Skeletal muscle tissue (tissue), 3 donors: ENCODE measurements at regions not wholly inside any gene's neighbourhood (a gene's known extent, or its start where the extent isn't known, plus 50 kb on each side); places are given as distances from the start of the nearest gene placed in this dataset.
"Not testable (repeated sequence)": the region's sequence is repeated elsewhere in the genome, so short reads cannot be mapped to it uniquely, and the experiment has no call there.

ENCODE experiments used
- H3K27ac ChIP-seq: one replicate; pipeline ENCODE4 v1.7.0; 2013; ENCODE audit warnings: mild to moderate bottlenecking, low read depth, low read length, inconsistent platforms
- H3K27me3 ChIP-seq, 3 donors: one replicate each; pipeline ENCODE4 v1.7.0; 2013; ENCODE audit warnings: low read length in 3 of 3; ENCODE audit not compliant: control insufficient read depth in 3 of 3, insufficient read depth in 3 of 3
- H3K36me3 ChIP-seq, 3 donors: one replicate each; pipeline ENCODE4 v1.7.0; 2013; ENCODE audit warnings: low read length in 3 of 3; ENCODE audit not compliant: control insufficient read depth in 3 of 3, insufficient read depth in 3 of 3
- H3K4me1 ChIP-seq, 3 donors: one replicate each; pipeline ENCODE4 v1.7.0; 2013; ENCODE audit warnings: low read length in 3 of 3, mild to moderate bottlenecking in 3 of 3; ENCODE audit not compliant: control insufficient read depth in 3 of 3, insufficient read depth in 3 of 3
- H3K4me3 ChIP-seq, 3 donors: one replicate each; pipeline ENCODE4 v1.7.0; 2013; ENCODE audit warnings: low read length in 3 of 3
- H3K9ac ChIP-seq, 3 donors: one replicate each; pipeline ENCODE4 v1.7.0; 2013; ENCODE audit warnings: low read length in 3 of 3, mild to moderate bottlenecking in 3 of 3, moderate library complexity in 2 of 3, low read depth in 1 of 3
- H3K9me3 ChIP-seq, 3 donors: one replicate each; pipeline ENCODE4 v1.7.0; 2013; ENCODE audit warnings: low read length in 3 of 3; ENCODE audit not compliant: control insufficient read depth in 3 of 3
- donor health status: Osteomylitis.

DNA sequence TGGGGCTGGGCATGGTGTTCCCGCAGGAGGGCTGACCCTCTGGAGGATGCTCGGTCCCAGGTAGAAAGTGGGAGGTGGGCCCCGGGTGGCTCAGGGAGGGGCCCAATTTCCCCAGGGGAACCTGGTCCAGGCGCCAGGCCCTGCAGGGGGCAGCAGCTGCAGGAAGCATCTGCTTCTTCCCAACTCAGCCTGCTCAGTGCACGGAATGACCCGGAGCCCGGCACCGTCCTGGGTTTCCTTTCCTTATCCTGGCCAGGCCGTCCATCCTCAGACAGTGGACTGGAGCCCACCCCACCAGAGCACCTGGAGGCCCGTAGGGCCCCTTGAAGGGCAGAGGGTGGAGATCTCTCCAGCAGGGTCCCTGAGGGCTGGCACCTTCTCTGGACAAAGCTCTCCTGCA lies 111.0 kb downstream of the TMEM121 start:
- not testable (repeated sequence) for H3K36me3 ChIP-seq, H3K27ac ChIP-seq, H3K27me3 ChIP-seq

DNA sequence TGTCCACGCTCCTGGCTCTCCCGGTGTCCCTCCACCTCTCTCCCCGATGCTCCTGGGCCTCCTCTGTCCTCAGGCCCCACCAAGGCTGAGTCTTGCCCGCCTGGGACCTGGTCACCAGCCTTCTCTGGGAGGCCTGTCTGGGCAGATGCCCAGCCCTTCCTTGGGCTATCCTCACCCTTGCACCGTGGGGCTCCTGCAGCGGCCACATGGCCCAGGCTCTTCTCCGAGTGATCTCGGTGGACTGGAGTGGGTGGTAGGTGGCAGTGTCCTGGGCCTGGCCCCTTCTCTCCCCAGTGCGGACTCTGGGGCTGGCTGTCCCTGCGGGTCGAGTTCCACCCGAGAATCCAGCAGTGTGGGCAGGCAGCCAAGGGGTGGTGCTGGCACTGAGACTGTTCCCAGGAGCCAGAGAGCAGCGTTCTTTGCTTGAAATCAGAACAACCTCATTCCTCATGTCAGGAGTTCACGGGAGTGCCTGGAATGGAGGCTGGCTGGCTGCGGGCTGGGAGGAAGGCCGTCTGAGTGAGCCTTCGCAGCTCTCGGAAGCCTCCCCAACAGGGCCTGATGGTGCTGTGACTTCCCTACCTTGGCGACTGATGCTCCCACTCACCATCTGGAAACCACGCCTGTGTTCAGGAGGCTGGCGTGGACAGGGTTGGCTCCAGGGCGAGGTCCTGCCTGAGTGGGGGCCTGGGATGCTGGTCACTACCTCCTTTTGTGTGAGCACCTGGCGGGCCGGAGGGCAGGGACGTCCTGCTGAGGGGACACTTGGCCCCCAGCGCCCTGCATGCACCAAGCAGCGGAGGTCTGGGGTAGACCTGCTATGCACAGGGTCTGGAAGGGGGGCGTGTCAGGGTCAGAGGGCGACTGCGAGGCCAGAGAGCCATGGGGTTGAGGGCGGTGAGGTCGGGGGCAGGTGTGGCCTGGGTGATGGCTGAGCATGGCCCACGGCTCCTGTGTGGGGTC lies 113.9 kb downstream of the TMEM121 start:
- H3K27ac ChIP-seq, H3K36me3 ChIP-seq, H3K4me1 ChIP-seq, H3K4me3 ChIP-seq, H3K27me3 ChIP-seq, H3K9ac ChIP-seq, H3K9me3 ChIP-seq: not testable (repeated sequence)

More for the DNA sequence above, 111.0 kb downstream of the TMEM121 start:
- H3K4me3 ChIP-seq, H3K4me1 ChIP-seq, H3K9ac ChIP-seq, H3K9me3 ChIP-seq: not testable (repeated sequence)

DNA sequence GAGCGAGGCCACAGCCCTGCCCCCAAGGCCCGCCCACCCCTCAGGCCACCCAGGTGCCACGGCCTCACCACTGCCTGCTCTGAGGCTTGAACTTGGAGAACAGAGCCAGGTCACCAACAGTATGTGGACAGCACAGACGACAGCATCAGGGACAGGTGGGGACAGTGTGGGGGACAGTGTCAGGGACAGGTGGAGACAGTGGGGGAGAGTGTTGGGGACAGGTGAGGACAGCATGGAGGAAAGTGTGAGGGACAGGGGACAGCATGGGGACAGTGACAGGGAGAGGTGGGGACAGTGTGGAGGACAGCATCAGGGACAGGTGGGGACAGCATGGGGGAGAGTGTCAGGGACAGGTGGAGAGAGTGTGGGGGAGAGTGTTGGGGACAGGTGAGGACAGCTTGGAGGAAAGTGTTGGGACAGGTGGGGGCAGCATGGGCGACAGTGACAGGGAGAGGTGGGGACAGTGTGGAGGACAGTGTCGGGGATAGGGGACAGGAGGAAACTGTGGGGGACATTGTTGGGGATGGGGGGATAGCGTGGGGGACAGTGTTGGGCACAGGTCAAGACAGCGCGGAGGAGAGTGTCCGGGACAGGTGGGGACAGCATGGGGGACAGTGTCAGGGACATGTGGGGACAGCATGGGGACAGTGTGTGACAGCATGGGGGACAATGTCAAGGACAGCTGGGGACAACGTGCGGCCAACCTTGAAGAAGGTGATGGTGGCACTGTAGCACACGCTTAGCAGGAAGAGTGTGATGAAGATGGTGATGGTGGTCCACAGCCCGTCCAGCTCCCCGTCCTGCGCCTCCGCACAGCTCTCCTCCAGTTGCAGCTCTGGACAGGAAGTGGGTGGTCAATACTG lies 114.9 kb downstream of the TMEM121 start:
- Histone ChIP-seq H3K27ac (no peak overlapping the region), H3K9ac (no peak overlapping the region), H3K36me3 (no peaks in the 10 kb centered on the region), H3K4me1 (peaks cover 0 to 2% (median 0%) of the 10 kb centered on the region in 3 donors), H3K4me3 (no peak overlapping the region), H3K9me3 (no peaks in the 10 kb centered on the region), H3K27me3 (no peaks in the 10 kb centered on the region)

DNA sequence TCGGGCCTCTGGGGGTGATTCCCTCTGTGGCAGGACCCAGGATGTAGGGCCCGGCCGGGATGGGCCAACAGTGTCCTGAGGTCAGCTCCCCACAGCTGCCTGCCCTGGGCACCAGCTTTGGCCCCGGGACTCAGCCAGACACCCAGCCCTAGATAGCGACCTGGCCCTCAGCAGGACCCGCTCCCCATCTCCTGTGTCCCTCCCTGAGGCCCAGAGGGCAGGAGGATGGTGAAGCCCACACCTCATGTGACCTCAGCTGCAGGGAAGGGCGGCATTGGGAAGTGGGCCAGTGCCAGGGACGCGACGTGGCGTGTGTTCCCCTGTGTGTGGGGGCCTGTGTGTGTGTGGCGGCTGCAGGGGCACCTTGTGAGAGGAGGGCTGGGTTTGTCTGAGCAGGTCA lies 115.6 kb downstream of the TMEM121 start:
- not testable (repeated sequence) for H3K36me3 ChIP-seq, H3K9ac ChIP-seq, H3K27me3 ChIP-seq, H3K4me1 ChIP-seq, H3K4me3 ChIP-seq, H3K9me3 ChIP-seq, H3K27ac ChIP-seq

DNA sequence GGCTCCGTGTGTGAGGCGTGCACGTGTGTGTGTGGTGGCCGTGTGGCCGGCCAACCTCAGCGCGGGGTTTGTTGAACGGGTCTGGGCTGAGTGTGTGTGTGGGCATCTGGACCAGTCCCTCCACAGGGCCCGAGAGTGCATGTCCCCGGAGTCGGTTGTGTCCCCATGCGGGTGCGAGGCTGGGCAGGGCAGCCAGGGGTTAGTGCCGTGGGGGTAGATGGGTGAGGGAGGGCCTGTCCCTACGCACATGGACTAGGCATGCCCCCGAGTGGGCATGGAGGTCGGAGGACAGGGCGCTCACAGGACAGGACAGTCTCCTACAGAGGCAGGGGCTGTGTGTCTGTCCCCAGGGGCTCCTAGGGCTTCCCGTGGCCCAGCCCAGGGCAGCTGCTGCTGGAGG lies 116.1 kb downstream of the TMEM121 start:
- not testable (repeated sequence) for H3K4me1 ChIP-seq, H3K9me3 ChIP-seq, H3K4me3 ChIP-seq, H3K27ac ChIP-seq, H3K27me3 ChIP-seq, H3K9ac ChIP-seq, H3K36me3 ChIP-seq

DNA sequence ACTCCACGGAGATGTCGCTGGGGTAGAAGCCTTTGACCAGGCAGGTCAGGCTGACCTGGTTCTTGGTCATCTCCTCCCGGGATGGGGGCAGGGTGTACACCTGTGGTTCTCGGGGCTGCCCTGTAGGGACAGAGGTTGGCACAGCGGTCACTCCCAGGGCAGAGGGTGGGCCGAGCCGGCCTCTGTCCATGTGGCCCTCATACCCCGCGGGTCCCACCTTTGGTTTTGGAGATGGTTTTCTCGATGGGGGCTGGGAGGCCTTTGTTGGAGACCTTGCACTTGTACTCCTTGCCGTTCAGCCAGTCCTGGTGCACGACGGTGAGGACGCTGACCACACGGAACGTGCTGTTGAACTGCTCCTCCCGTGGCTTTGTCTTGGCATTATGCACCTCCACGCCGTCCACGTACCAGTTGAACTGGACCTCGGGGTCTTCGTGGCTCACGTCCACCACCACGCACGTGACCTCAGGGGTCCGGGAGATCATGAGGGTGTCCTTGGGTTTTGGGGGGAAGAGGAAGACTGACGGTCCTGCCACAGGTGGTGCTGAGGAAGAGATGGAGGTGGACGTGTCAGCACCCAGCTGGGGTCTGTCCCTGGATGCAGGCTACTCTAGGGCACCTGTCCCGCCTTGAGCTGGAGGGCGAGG lies 117.1 kb downstream of the TMEM121 start:
- not testable (repeated sequence) for H3K27ac ChIP-seq, H3K4me1 ChIP-seq, H3K36me3 ChIP-seq, H3K4me3 ChIP-seq, H3K27me3 ChIP-seq, H3K9me3 ChIP-seq, H3K9ac ChIP-seq

DNA sequence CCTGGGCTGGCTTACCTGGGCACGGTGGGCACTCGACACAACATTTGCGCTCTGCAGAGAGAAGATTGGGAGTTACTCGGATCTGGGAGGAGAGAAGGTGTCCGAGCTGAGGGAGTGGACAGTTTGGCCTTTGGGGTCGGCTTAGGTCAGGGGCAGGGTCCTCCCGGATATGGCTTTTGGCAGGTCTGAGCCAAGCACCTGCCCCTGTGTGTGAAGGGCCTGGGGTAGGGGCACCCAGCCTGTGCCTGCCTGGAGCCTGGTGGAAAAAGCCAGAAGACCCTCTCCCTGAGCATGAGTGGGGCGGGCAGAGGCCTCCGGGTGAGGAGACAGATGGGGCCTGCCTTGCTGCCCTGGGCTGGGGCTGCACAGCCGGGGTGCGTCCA lies 117.7 kb downstream of the TMEM121 start:
- not testable (repeated sequence) for H3K27me3 ChIP-seq, H3K4me3 ChIP-seq, H3K27ac ChIP-seq, H3K36me3 ChIP-seq, H3K9me3 ChIP-seq, H3K4me1 ChIP-seq, H3K9ac ChIP-seq

DNA sequence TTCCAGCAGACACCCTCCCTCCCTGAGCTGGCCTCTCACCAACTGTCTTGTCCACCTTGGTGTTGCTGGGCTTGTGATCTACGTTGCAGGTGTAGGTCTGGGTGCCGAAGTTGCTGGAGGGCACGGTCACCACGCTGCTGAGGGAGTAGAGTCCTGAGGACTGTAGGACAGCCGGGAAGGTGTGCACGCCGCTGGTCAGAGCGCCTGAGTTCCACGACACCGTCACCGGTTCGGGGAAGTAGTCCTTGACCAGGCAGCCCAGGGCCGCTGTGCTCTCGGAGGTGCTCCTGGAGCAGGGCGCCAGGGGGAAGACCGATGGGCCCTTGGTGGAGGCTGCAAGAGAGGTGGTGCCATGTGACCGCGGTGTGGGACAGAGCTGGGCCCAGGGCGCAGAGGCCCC lies 118.1 kb downstream of the TMEM121 start:
- H3K36me3 ChIP-seq, H3K27ac ChIP-seq, H3K27me3 ChIP-seq, H3K4me1 ChIP-seq, H3K9me3 ChIP-seq, H3K9ac ChIP-seq, H3K4me3 ChIP-seq: not testable (repeated sequence)

DNA sequence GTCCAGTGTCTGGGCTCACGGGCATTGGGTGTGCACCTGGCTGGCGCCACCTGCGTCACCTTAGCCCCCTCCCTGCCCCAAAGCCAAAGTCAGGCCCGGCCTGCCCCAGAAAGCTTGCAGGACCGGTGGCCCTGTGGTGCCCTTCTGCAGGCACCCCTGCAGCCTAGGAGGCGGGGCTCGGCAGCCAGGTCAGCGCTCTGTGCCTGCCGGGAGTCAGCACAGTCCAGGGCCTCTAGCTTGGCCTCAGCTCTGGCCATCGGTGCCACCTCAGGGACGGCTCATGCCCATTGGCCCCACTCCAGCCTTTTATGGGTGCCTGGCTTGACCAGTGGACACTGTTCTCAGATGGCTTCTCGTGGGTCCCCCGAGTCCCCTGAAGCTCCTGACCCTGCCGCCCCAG lies 118.5 kb downstream of the TMEM121 start:
- not testable (repeated sequence) for H3K4me1 ChIP-seq, H3K9ac ChIP-seq, H3K9me3 ChIP-seq, H3K27me3 ChIP-seq, H3K27ac ChIP-seq, H3K4me3 ChIP-seq, H3K36me3 ChIP-seq

DNA sequence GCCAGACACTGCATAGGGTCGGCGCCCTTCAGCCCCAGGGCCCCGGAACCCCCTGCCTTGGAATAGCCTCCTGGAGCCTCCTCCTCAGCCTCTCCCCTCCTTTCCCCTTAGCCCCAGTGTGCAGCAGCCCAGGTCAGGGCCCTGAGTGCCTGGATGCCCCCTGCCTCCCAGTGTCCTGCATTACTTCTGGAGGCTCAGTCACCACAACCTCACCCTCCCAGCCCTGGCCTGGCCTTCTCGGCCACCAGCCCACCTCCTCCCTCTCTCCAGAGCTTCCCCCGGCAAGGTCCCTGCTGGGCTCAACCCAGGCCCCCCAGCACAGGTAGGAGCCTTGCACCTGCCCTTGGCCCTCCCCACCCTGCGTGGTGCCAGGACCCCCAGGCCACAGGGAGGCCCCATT lies 119.0 kb downstream of the TMEM121 start:
- H3K27ac ChIP-seq, H3K4me1 ChIP-seq, H3K36me3 ChIP-seq, H3K27me3 ChIP-seq, H3K9me3 ChIP-seq, H3K9ac ChIP-seq, H3K4me3 ChIP-seq: not testable (repeated sequence)
